GM21360 (cell line): ENCODE measurements at regions not wholly inside any gene's neighbourhood (a gene's known extent, or its start where the extent isn't known, plus 50 kb on each side); places are given as distances from the start of the nearest gene placed in this dataset.
"Not testable (repeated sequence)": the region's sequence is repeated elsewhere in the genome, so short reads cannot be mapped to it uniquely, and the experiment has no call there.

Experiments
- ATAC-seq: cut with Tn5 transposase; IDR thresholded peaks from one replicate; pipeline ENCODE4 v1.9.1; 2021; ENCODE audit warnings: mild to moderate bottlenecking, moderate library complexity; ENCODE audit not compliant: unreplicated experiment

- ATAC-seq, result no peak
Measured at GRCh38 chrX:63581906-63582305, 203.1 kb downstream of the ARHGEF9 start.

GRCh38 chrX:63581398-63581797, 203.6 kb downstream of the ARHGEF9 start:
- ATAC-seq, result no peak

- ATAC-seq, result no peak
Measured at GRCh38 chrX:63576533-63576932, 208.5 kb downstream of the ARHGEF9 start.

- not testable (repeated sequence) for ATAC-seq
Measured at GRCh38 chrX:63575700-63576099, 209.3 kb downstream of the ARHGEF9 start.

- ATAC-seq, result no peak
Measured at GRCh38 chrX:63566856-63567255, 215.7 kb upstream of the SPIN4 start.

GRCh38 chrX:63561425-63561824, 210.3 kb upstream of the SPIN4 start:
- no peak for ATAC-seq

GRCh38 chrX:63560601-63561218, 209.6 kb upstream of the SPIN4 start:
- ATAC-seq, result peak; percentile 98

- ATAC-seq, result no peak
Measured at GRCh38 chrX:63551856-63552255, 200.7 kb upstream of the SPIN4 start.

GRCh38 chrX:63530654-63531053, 179.5 kb upstream of the SPIN4 start:
- no peak for ATAC-seq

GRCh38 chrX:63529961-63530360, 178.8 kb upstream of the SPIN4 start:
- no peak for ATAC-seq

GRCh38 chrX:63526863-63527262, 175.7 kb upstream of the SPIN4 start:
- ATAC-seq, result no peak

- no peak for ATAC-seq
Measured at GRCh38 chrX:63525491-63525890, 174.4 kb upstream of the SPIN4 start.

- not testable (repeated sequence) for ATAC-seq
Measured at GRCh38 chrX:63519368-63519767, 168.2 kb upstream of the SPIN4 start.

- no peak for ATAC-seq
Measured at GRCh38 chrX:63514569-63515080, 163.5 kb upstream of the SPIN4 start.

- ATAC-seq, result no peak
Measured at GRCh38 chrX:63513825-63514568, 162.9 kb upstream of the SPIN4 start.

- ATAC-seq, result no peak
Measured at GRCh38 chrX:63511361-63511760, 160.2 kb upstream of the SPIN4 start.

- no peak for ATAC-seq
Measured at GRCh38 chrX:63508668-63509067, 157.5 kb upstream of the SPIN4 start.

GRCh38 chrX:63506320-63506719, 155.2 kb upstream of the SPIN4 start:
- no peak for ATAC-seq

GRCh38 chrX:63503541-63503940, 152.4 kb upstream of the SPIN4 start:
- no peak for ATAC-seq

GRCh38 chrX:63488546-63489373, 137.6 kb upstream of the SPIN4 start:
- no peak for ATAC-seq

GRCh38 chrX:63475200-63475599, 124.1 kb upstream of the SPIN4 start:
- ATAC-seq, result no peak

- no peak for ATAC-seq
Measured at GRCh38 chrX:63471004-63471403, 119.9 kb upstream of the SPIN4 start.
